ENCODE measurements at regions not wholly inside any gene's neighbourhood (a gene's known extent, or its start where the extent isn't known, plus 50 kb on each side); places are given as distances from the start of the nearest gene placed in this dataset.

DNA sequence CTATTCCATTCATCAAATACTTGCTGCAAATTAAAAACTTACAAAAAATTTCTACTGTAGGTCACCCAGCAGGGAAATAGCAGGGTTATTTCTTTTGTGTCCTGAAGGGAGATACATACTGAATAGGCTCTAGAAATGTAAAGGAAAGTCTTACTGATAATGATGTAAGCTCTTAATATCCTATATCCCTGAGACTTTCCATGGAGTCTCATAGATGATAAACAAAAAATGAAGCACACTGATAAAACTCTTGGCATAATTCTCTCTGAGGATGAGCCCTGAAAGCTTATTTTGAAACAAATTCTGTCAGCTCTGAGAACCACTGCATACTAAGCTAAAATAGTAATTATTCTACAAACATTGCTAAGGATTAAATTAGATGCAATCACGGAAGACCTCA is 819.6 kb upstream of the PTPRD start:
- TF ChIP-seq, protein P1, sequence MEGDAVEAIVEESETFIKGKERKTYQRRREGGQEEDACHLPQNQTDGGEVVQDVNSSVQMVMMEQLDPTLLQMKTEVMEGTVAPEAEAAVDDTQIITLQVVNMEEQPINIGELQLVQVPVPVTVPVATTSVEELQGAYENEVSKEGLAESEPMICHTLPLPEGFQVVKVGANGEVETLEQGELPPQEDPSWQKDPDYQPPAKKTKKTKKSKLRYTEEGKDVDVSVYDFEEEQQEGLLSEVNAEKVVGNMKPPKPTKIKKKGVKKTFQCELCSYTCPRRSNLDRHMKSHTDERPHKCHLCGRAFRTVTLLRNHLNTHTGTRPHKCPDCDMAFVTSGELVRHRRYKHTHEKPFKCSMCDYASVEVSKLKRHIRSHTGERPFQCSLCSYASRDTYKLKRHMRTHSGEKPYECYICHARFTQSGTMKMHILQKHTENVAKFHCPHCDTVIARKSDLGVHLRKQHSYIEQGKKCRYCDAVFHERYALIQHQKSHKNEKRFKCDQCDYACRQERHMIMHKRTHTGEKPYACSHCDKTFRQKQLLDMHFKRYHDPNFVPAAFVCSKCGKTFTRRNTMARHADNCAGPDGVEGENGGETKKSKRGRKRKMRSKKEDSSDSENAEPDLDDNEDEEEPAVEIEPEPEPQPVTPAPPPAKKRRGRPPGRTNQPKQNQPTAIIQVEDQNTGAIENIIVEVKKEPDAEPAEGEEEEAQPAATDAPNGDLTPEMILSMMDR (IDR thresholded peaks at IDR 0.05) = no peak
- no peak for TF ChIP-seq EZH2 (IDR thresholded peaks at IDR 0.05; ENCODE audit: borderline replicate concordance, insufficient read depth, low read depth, low read length, poor library complexity, severe bottlenecking)

Measured in B cell (primary cell).